ENCODE measurements at regions not wholly inside any gene's neighbourhood (a gene's known extent, or its start where the extent isn't known, plus 50 kb on each side); places are given as distances from the start of the nearest gene placed in this dataset.

DNA sequence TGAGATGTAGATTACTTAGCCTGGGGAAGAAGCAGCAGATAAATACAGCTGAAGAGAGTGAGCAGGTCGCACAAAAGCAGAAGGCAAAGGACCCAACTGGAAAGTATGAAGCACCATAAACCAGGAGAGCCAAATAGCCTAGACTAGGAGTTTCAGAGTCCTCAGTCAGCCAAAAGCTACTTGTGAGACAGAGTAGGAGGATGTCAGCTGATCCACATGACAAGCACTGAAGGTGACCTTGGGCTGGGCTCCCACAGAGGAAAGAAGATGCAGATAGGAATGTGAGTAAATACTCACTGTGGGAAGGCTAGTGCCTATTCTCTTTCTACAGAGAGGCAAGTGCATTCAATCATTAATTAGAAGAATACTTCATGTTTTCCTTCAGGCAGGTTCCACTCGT is 274.0 kb upstream of the POU3F2 start:
- TF ChIP-seq, protein P1, sequence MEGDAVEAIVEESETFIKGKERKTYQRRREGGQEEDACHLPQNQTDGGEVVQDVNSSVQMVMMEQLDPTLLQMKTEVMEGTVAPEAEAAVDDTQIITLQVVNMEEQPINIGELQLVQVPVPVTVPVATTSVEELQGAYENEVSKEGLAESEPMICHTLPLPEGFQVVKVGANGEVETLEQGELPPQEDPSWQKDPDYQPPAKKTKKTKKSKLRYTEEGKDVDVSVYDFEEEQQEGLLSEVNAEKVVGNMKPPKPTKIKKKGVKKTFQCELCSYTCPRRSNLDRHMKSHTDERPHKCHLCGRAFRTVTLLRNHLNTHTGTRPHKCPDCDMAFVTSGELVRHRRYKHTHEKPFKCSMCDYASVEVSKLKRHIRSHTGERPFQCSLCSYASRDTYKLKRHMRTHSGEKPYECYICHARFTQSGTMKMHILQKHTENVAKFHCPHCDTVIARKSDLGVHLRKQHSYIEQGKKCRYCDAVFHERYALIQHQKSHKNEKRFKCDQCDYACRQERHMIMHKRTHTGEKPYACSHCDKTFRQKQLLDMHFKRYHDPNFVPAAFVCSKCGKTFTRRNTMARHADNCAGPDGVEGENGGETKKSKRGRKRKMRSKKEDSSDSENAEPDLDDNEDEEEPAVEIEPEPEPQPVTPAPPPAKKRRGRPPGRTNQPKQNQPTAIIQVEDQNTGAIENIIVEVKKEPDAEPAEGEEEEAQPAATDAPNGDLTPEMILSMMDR (IDR thresholded peaks at IDR 0.05; ENCODE audit: insufficient read depth, low read length, poor library complexity, severe bottlenecking), result no peak
- no peak for TF ChIP-seq EZH2phosphoT487 (conservative IDR thresholded peaks at IDR 0.05; ENCODE audit: low read length)
